HepG2 (cell line): ENCODE measurements at regions not wholly inside any gene's neighbourhood (a gene's known extent, or its start where the extent isn't known, plus 50 kb on each side); places are given as distances from the start of the nearest gene placed in this dataset.

Experiments used
- BCL3 ChIP-seq: sonication (generic); formaldehyde crosslinking; IDR thresholded peaks from 2 replicates; pipeline ENCODE4 v1.5.1; 2020; ENCODE audit warnings: mild to moderate bottlenecking, missing genetic modification reagents, moderate library complexity
- CENPBD1 ChIP-seq: sonication (generic); formaldehyde crosslinking; IDR thresholded peaks from 2 replicates; pipeline ENCODE4 v1.8.0; 2022; ENCODE audit warnings: missing genetic modification reagents, low read depth, mild to moderate bottlenecking, borderline replicate concordance
- DZIP1 ChIP-seq: sonication (generic); formaldehyde crosslinking; IDR thresholded peaks from 2 replicates; pipeline ENCODE4 v1.5.0; 2020; ENCODE audit warnings: mild to moderate bottlenecking, missing genetic modification reagents
- HMG20A ChIP-seq: IDR thresholded peaks from 2 replicates; pipeline ENCODE4 v1.6.1; 2016; ENCODE audit warnings: borderline replicate concordance
- HNF1B ChIP-seq: sonication (generic); formaldehyde crosslinking; IDR thresholded peaks from 2 replicates; pipeline ENCODE4 v1.5.1; 2020; ENCODE audit warnings: mild to moderate bottlenecking, moderate library complexity, missing genetic modification reagents
- NR0B2 ChIP-seq: sonication (generic); formaldehyde crosslinking; IDR thresholded peaks from 2 replicates; pipeline ENCODE4 v1.4.0; 2020; ENCODE audit warnings: mild to moderate bottlenecking, missing genetic modification reagents
- PREB ChIP-seq: sonication (generic); formaldehyde crosslinking; IDR thresholded peaks from 2 replicates; pipeline ENCODE4 v1.4.0; 2020; ENCODE audit warnings: missing genetic modification reagents
- TBL1XR1 ChIP-seq: fragments of 150-350 bp; IDR thresholded peaks from 2 replicates; pipeline ENCODE4 v1.6.1; 2014; ENCODE audit warnings: borderline replicate concordance, low read length; ENCODE audit not compliant: partially characterized antibody
- TBX3 ChIP-seq: fragments of 450-650 bp; IDR thresholded peaks from 2 replicates; pipeline ENCODE4 v1.6.1; 2017; ENCODE audit warnings: antibody characterized with exemption, mild to moderate bottlenecking, inconsistent platforms, borderline replicate concordance
- THAP7 ChIP-seq: sonication (generic); formaldehyde crosslinking; IDR thresholded peaks from 2 replicates; pipeline ENCODE4 v1.8.1; 2023; ENCODE audit warnings: mild to moderate bottlenecking, missing genetic modification reagents

- no peak for TF ChIP-seq DZIP1 (CRISPR knock-in tag)
- TF ChIP-seq PREB (CRISPR knock-in tag): no peak
- TF ChIP-seq THAP7 (CRISPR knock-in tag): no peak
- no peak for TF ChIP-seq HNF1B (CRISPR knock-in tag)
- no peak for TF ChIP-seq TBL1XR1
- TF ChIP-seq TBX3: no peak
- TF ChIP-seq CENPBD1 (CRISPR knock-in tag): no peak
- TF ChIP-seq HMG20A: no peak
- TF ChIP-seq NR0B2: no peak
- TF ChIP-seq BCL3 (CRISPR knock-in tag): no peak
Observed at GRCh38 chrX:39888730-39889129, 209.0 kb downstream of the BCOR start (continued).
